ENCODE measurements at regions not wholly inside any gene's neighbourhood (a gene's known extent, or its start where the extent isn't known, plus 50 kb on each side); places are given as distances from the start of the nearest gene placed in this dataset.
"Not testable (repeated sequence)": the region's sequence is repeated elsewhere in the genome, so short reads cannot be mapped to it uniquely, and the experiment has no call there.

DNA sequence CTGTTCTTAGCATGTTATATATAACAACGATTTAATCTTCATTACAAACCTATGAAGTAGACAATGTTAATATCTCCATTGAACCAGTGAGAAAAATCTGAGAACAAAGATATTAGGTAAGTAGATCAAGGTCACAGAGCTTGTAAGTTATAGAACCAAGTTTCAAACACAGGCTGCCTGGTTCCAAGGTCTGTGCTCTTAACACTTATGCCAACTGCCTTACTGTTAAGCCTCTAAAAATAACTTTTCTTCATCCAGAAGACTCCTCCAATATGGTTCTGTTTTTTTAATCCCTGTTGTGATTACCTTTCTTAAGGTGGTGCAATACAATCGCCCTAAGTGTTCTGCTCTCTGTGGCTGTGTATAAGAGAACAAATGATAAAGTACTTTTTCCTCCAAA is 282.0 kb upstream of the GRID2 start:
- DNase-seq: no peak
- Histone ChIP-seq H3K4me3 (ENCODE audit: low read depth in 2 of 2, low read length in 1 of 2) (no peak overlapping the region), H3K9ac (no peak overlapping the region), H4K20me1 (ENCODE audit: insufficient read depth) (no peaks in the 10 kb centered on the region), H3K4me2 (no peak overlapping the region), H2AFZ (ENCODE audit: low read depth) (no peak overlapping the region), H3K9me2 (no peaks in the 10 kb centered on the region), H3K27me3 (ENCODE audit: insufficient read depth) (no peaks in the 10 kb centered on the region), H3K9me3 (no peaks in the 10 kb centered on the region), H3K27ac (ENCODE audit: low read depth in 2 of 2, low read length in 1 of 2) (no peak overlapping the region), H3K36me3 (replicated peaks in 1 of 2; ENCODE audit: control insufficient read depth in 1 of 2, insufficient read depth in 2 of 2, low read length in 1 of 2) (no peaks in the 10 kb centered on the region), H3F3A (replicated peaks; ENCODE audit: insufficient read depth) (no peaks in the 10 kb centered on the region), H3K4me1 (ENCODE audit: control insufficient read depth in 1 of 2, insufficient read depth in 2 of 2, low read depth in 1 of 2, low read length in 1 of 2) (no peaks in the 10 kb centered on the region), H3K79me2 (ENCODE audit: insufficient read depth) (no peaks in the 10 kb centered on the region)
- CTCF ChIA-PET: no interaction called here
- POLR2A ChIA-PET: no interaction called here
- no peak for TF ChIP-seq FOSL2 (IDR thresholded peaks at IDR 0.05; ENCODE audit: borderline replicate concordance, low read depth)
- TF ChIP-seq, protein P1, sequence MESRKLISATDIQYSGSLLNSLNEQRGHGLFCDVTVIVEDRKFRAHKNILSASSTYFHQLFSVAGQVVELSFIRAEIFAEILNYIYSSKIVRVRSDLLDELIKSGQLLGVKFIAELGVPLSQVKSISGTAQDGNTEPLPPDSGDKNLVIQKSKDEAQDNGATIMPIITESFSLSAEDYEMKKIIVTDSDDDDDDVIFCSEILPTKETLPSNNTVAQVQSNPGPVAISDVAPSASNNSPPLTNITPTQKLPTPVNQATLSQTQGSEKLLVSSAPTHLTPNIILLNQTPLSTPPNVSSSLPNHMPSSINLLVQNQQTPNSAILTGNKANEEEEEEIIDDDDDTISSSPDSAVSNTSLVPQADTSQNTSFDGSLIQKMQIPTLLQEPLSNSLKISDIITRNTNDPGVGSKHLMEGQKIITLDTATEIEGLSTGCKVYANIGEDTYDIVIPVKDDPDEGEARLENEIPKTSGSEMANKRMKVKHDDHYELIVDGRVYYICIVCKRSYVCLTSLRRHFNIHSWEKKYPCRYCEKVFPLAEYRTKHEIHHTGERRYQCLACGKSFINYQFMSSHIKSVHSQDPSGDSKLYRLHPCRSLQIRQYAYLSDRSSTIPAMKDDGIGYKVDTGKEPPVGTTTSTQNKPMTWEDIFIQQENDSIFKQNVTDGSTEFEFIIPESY (IDR thresholded peaks at IDR 0.05; ENCODE audit: borderline replicate concordance, low read depth): no peak
- TF ChIP-seq POLR2AphosphoS5 (IDR thresholded peaks at IDR 0.05; ENCODE audit: low read depth, low read length): no peak
- TF ChIP-seq, protein P2, sequence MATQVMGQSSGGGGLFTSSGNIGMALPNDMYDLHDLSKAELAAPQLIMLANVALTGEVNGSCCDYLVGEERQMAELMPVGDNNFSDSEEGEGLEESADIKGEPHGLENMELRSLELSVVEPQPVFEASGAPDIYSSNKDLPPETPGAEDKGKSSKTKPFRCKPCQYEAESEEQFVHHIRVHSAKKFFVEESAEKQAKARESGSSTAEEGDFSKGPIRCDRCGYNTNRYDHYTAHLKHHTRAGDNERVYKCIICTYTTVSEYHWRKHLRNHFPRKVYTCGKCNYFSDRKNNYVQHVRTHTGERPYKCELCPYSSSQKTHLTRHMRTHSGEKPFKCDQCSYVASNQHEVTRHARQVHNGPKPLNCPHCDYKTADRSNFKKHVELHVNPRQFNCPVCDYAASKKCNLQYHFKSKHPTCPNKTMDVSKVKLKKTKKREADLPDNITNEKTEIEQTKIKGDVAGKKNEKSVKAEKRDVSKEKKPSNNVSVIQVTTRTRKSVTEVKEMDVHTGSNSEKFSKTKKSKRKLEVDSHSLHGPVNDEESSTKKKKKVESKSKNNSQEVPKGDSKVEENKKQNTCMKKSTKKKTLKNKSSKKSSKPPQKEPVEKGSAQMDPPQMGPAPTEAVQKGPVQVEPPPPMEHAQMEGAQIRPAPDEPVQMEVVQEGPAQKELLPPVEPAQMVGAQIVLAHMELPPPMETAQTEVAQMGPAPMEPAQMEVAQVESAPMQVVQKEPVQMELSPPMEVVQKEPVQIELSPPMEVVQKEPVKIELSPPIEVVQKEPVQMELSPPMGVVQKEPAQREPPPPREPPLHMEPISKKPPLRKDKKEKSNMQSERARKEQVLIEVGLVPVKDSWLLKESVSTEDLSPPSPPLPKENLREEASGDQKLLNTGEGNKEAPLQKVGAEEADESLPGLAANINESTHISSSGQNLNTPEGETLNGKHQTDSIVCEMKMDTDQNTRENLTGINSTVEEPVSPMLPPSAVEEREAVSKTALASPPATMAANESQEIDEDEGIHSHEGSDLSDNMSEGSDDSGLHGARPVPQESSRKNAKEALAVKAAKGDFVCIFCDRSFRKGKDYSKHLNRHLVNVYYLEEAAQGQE (IDR thresholded peaks at IDR 0.05; ENCODE audit: low read depth, low read length): no peak
- TF ChIP-seq TEAD4 (IDR thresholded peaks at IDR 0.05; ENCODE audit: borderline replicate concordance, insufficient read depth): no peak
- no peak for TF ChIP-seq TCF12 (IDR thresholded peaks at IDR 0.05)
- no peak for TF ChIP-seq NRF1 (IDR thresholded peaks at IDR 0.05; ENCODE audit: low read depth, low read length)
- TF ChIP-seq RFX5 (IDR thresholded peaks at IDR 0.05; ENCODE audit: low read length): no peak
- no peak for TF ChIP-seq CTCF (IDR thresholded peaks at IDR 0.05)
- no peak for TF ChIP-seq RCOR1 (IDR thresholded peaks at IDR 0.05; ENCODE audit: low read length)
- TF ChIP-seq TAF1 (IDR thresholded peaks at IDR 0.05; ENCODE audit: borderline replicate concordance, low read depth, low read length): no peak
- TF ChIP-seq JUND (IDR thresholded peaks at IDR 0.05): no peak
- no peak for TF ChIP-seq FOXJ3 (CRISPR knock-in tag; IDR thresholded peaks at IDR 0.05)
- TF ChIP-seq, protein P3, sequence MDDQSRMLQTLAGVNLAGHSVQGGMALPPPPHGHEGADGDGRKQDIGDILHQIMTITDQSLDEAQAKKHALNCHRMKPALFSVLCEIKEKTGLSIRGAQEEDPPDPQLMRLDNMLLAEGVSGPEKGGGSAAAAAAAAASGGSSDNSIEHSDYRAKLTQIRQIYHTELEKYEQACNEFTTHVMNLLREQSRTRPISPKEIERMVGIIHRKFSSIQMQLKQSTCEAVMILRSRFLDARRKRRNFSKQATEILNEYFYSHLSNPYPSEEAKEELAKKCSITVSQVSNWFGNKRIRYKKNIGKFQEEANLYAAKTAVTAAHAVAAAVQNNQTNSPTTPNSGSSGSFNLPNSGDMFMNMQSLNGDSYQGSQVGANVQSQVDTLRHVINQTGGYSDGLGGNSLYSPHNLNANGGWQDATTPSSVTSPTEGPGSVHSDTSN (IDR thresholded peaks at IDR 0.05): no peak
- WGBS (ENCODE audit: low lambda C conversion rate): 22% methylated on average over 2 of the region's 2 CpGs

GRCh38 chr4:92028830-92029229 is 274.9 kb upstream of the GRID2 start:
- 64% methylated on average over 6 of the region's 6 CpGs for WGBS (ENCODE audit: low lambda C conversion rate)
- H3K36me3 ChIP-seq (replicated peaks in 1 of 2; ENCODE audit: control insufficient read depth in 1 of 2, insufficient read depth in 2 of 2, low read length in 1 of 2); POLR2A ChIA-PET: not testable (repeated sequence)

More at GRCh38 chr4:92028830-92029229, 274.9 kb upstream of the GRID2 start:
- H3K79me2 ChIP-seq (ENCODE audit: insufficient read depth); H3K27ac ChIP-seq (ENCODE audit: low read depth in 2 of 2, low read length in 1 of 2); H3K9me3 ChIP-seq; H3K27me3 ChIP-seq (ENCODE audit: insufficient read depth); DNase-seq; H4K20me1 ChIP-seq (ENCODE audit: insufficient read depth); H3K4me3 ChIP-seq (ENCODE audit: low read depth in 2 of 2, low read length in 1 of 2); H3K9me2 ChIP-seq; H2AFZ ChIP-seq (ENCODE audit: low read depth); CTCF ChIA-PET; H3K4me2 ChIP-seq; H3F3A ChIP-seq (replicated peaks; ENCODE audit: insufficient read depth); H3K4me1 ChIP-seq (ENCODE audit: control insufficient read depth in 1 of 2, insufficient read depth in 2 of 2, low read depth in 1 of 2, low read length in 1 of 2); H3K9ac ChIP-seq: not testable (repeated sequence)

Data from SK-N-SH (cell line).